ENCODE measurements at regions not wholly inside any gene's neighbourhood (a gene's known extent, or its start where the extent isn't known, plus 50 kb on each side); places are given as distances from the start of the nearest gene placed in this dataset.
"Not testable (repeated sequence)": the region's sequence is repeated elsewhere in the genome, so short reads cannot be mapped to it uniquely, and the experiment has no call there.

DNA sequence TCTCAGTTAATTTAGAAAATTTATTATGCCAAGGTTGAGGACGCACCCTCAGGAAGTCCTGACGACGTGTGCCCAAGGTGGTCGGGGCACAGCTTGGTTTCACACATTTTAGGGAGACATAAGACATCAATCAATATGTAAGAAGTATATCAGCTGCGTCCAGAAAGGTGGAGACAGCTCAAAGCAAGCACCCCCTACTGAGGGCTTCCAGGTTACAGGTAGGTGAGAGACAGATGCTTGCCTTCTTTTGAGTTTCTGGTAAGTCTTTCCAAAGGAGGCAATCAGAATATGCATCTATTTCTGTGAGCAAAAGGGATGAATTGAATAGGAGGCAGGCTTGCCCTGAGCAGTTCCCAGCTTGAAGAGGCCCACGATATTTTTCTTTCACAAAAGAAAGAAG, 614.3 kb downstream of the XPNPEP1 start:
- Histone ChIP-seq H3K36me3 (ENCODE audit: control insufficient read depth in 1 of 2, insufficient read depth in 2 of 2, low read length in 2 of 2) (no peaks in the 10 kb centered on the region), H2AFZ (ENCODE audit: low read depth, low read length, poor library complexity, severe bottlenecking) (no peak overlapping the region), H3K9me3 (ENCODE audit: control insufficient read depth in 1 of 2, insufficient read depth in 1 of 2, low read depth in 1 of 2, low read length in 2 of 2) (peaks cover 23 to 31% of the 10 kb centered on the region in 2 experiments; a peak in 2 of 4 replicates), H4K20me1 (ENCODE audit: insufficient read depth) (no peaks in the 10 kb centered on the region), H3K9ac (ENCODE audit: low read length) (no peak overlapping the region), H3K9me2 (ENCODE audit: insufficient read depth) (no peaks in the 10 kb centered on the region), H3K79me2 (ENCODE audit: insufficient read depth, low read length) (no peaks in the 10 kb centered on the region), H3K27ac (ENCODE audit: low read depth, low read length) (no peak overlapping the region), H3K4me2 (ENCODE audit: low read length) (no peak overlapping the region), H3K4me3 (replicated peaks in 1 of 2; ENCODE audit: low read depth in 1 of 2, low read length in 2 of 2) (no peak overlapping the region), H3K27me3 (ENCODE audit: insufficient read depth, low read length) (no peaks in the 10 kb centered on the region), H3K4me1 (ENCODE audit: control insufficient read depth in 1 of 2, insufficient read depth in 2 of 2, low read length in 2 of 2) (no peaks in the 10 kb centered on the region)
- RAD21 ChIA-PET (ENCODE audit: low non-redundant PET in 1 of 2, low total read pairs in 2 of 2, uncharacterized antibody in 2 of 2, unreplicated experiment in 2 of 2) = no interaction called here
- intact Hi-C loops (cut with micrococcal nuclease) = no loop called here
- DNase-seq (ENCODE audit: low read depth, low spot score) = no peak
- CTCF ChIA-PET = no interaction called here
- POLR2A ChIA-PET = no interaction called here
- TF ChIP-seq POLR2A (IDR thresholded peaks at IDR 0.05; ENCODE audit: borderline replicate concordance, extremely low read depth, insufficient read depth, insufficient read length) = no peak
- TF ChIP-seq SRF (IDR thresholded peaks at IDR 0.05; ENCODE audit: low read depth) = no peak
- ATAC-seq = no peak
- no TSS peak for BruUV-seq (replicated peaks)

DNA sequence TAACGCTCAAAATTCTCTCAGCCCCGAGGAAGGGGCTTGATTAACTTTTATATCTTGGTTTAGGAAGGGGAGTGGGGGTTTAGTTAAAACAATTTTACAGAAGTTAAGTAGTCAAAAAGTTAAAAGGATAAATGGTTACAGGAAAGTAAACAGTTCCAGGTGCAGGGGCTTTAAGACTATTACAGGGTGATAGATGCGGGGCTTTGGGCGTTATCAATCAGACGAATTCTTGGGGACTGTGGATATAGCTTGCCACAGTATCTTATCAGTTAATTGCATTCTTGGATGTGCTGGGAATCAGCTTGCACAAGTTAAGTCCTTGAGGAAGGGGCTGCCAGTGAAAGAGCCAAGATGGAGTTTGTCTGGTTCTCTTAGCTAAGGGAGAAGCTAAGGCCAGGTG, 616.2 kb downstream of the XPNPEP1 start:
- H3K4me1 ChIP-seq (ENCODE audit: control insufficient read depth in 1 of 2, insufficient read depth in 2 of 2, low read length in 2 of 2); H3K27ac ChIP-seq (ENCODE audit: low read depth, low read length); CTCF ChIA-PET; H2AFZ ChIP-seq (ENCODE audit: low read depth, low read length, poor library complexity, severe bottlenecking); H3K9ac ChIP-seq (ENCODE audit: low read length); H3K4me3 ChIP-seq (replicated peaks in 1 of 2; ENCODE audit: low read depth in 1 of 2, low read length in 2 of 2); H3K4me2 ChIP-seq (ENCODE audit: low read length); POLR2A ChIA-PET; H3K27me3 ChIP-seq (ENCODE audit: insufficient read depth, low read length); intact Hi-C loops (cut with micrococcal nuclease); H3K36me3 ChIP-seq (ENCODE audit: control insufficient read depth in 1 of 2, insufficient read depth in 2 of 2, low read length in 2 of 2); ATAC-seq; RAD21 ChIA-PET (ENCODE audit: low non-redundant PET in 1 of 2, low total read pairs in 2 of 2, uncharacterized antibody in 2 of 2, unreplicated experiment in 2 of 2); H3K79me2 ChIP-seq (ENCODE audit: insufficient read depth, low read length); H3K9me2 ChIP-seq (ENCODE audit: insufficient read depth); DNase-seq (ENCODE audit: low read depth, low spot score); H4K20me1 ChIP-seq (ENCODE audit: insufficient read depth); BruUV-seq (replicated peaks): not testable (repeated sequence)
- H3K9me3 ChIP-seq (ENCODE audit: control insufficient read depth in 1 of 2, insufficient read depth in 1 of 2, low read depth in 1 of 2, low read length in 2 of 2) = peaks cover 19 to 23% of the 10 kb centered on the region in 2 experiments; a peak in 2 of 4 replicates

DNA sequence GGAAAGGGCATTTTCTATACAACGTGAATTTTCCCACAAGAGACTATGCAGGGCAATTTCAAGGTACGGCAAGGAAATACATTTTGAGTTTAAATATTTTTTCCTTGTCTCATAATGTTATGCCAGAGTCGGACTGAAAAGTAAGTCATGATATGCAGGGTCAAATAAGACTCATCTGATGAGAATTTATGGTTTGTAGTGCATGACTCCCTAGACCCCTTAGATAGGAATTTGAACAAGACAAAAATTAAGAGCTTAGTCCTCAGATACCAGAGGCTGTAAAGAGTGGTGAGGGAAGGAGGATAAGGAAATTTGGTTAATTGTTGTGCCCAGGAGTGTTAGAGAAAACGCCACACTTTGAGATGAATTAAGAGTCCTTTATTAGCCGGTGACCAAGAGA, 616.6 kb downstream of the XPNPEP1 start:
- H3K4me2 ChIP-seq (ENCODE audit: low read length) = no peak overlapping the region
- H3K36me3 ChIP-seq (ENCODE audit: control insufficient read depth in 1 of 2, insufficient read depth in 2 of 2, low read length in 2 of 2) = no peaks in the 10 kb centered on the region
- DNase-seq (ENCODE audit: low read depth, low spot score) (no peak), ATAC-seq (no peak)
- BruUV-seq (replicated peaks) = no TSS peak
- H3K4me3 ChIP-seq (replicated peaks in 1 of 2; ENCODE audit: low read depth in 1 of 2, low read length in 2 of 2) = no peak overlapping the region
- no peaks in the 10 kb centered on the region for H3K27me3 ChIP-seq (ENCODE audit: insufficient read depth, low read length)
- H3K9me2 ChIP-seq (ENCODE audit: insufficient read depth) = no peaks in the 10 kb centered on the region
- POLR2A ChIA-PET = no interaction called here
- no peak overlapping the region for H3K27ac ChIP-seq (ENCODE audit: low read depth, low read length)
- intact Hi-C loops (cut with micrococcal nuclease) = no loop called here
- H3K4me1 ChIP-seq (ENCODE audit: control insufficient read depth in 1 of 2, insufficient read depth in 2 of 2, low read length in 2 of 2) = no peaks in the 10 kb centered on the region
- RAD21 ChIA-PET (ENCODE audit: low non-redundant PET in 1 of 2, low total read pairs in 2 of 2, uncharacterized antibody in 2 of 2, unreplicated experiment in 2 of 2) = no interaction called here
- H3K9ac ChIP-seq (ENCODE audit: low read length) = no peak overlapping the region
- TF ChIP-seq, protein P1, sequence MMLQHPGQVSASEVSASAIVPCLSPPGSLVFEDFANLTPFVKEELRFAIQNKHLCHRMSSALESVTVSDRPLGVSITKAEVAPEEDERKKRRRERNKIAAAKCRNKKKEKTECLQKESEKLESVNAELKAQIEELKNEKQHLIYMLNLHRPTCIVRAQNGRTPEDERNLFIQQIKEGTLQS (IDR thresholded peaks at IDR 0.05) = no peak
- no peak for TF ChIP-seq ELF1 (IDR thresholded peaks at IDR 0.05; ENCODE audit: borderline replicate concordance, low read depth)
- TF ChIP-seq TCF7L2 (IDR thresholded peaks at IDR 0.05; ENCODE audit: borderline replicate concordance, extremely low read depth, insufficient read depth, insufficient read length) = no peak
- CTCF ChIA-PET = no interaction called here
- H2AFZ ChIP-seq (ENCODE audit: low read depth, low read length, poor library complexity, severe bottlenecking) = no peak overlapping the region
- H3K9me3 ChIP-seq (ENCODE audit: control insufficient read depth in 1 of 2, insufficient read depth in 1 of 2, low read depth in 1 of 2, low read length in 2 of 2) = peaks cover 19 to 26% of the 10 kb centered on the region in 2 experiments; a peak in 2 of 4 replicates
- H4K20me1 ChIP-seq (ENCODE audit: insufficient read depth) = no peaks in the 10 kb centered on the region
- H3K79me2 ChIP-seq (ENCODE audit: insufficient read depth, low read length) = no peaks in the 10 kb centered on the region

All from HCT116 (cell line).